Endothelial cell of umbilical vein (primary cell): ENCODE measurements at regions not wholly inside any gene's neighbourhood (a gene's known extent, or its start where the extent isn't known, plus 50 kb on each side); places are given as distances from the start of the nearest gene placed in this dataset.

Source experiments
- BruUV-seq: library from RNA; stranded (reverse); fragments of 400-500 nt; replicated peaks from 2 replicates; lab custom pipeline; 2021; lab: Mats Ljungman, UMichigan
- CTCF ChIA-PET: fragments of 300-600, 350-600 bp; sonication (Branson Sonifier 250); formaldehyde crosslinking; loops from one replicate; lab custom pipeline; 2021; ENCODE audit warnings: antibody characterized with exemption, inconsistent platforms; lab: Charles Lee
- POLR2A ChIA-PET: fragments of 300-600, 350-600 bp; sonication (Branson Sonifier 250); formaldehyde crosslinking; loops from one replicate; lab custom pipeline; 2021; ENCODE audit warnings: antibody characterized with exemption, inconsistent platforms; lab: Charles Lee
- DNase-seq: peaks from one replicate; pipeline ENCODE4 v3.0.0-alpha.2; 2011; ENCODE audit warnings: low read depth, low spot score
- FAIRE-seq: peaks from 2 replicates; lab custom pipeline; 2011; peaks lifted over from hg19 to GRCh38; lab: Jason Lieb, UNC
- H2AFZ ChIP-seq: 2 replicates; pipeline ENCODE4 v1.6.0; 2012; ENCODE audit warnings: low read depth, low read length, control low read depth, inconsistent platforms
- H3K27ac ChIP-seq: 2 replicates; pipeline ENCODE4 v1.5.1; 2011; ENCODE audit warnings: low read depth, mild to moderate bottlenecking, control low read depth, low read length, moderate library complexity; ENCODE audit not compliant: insufficient read depth
- H3K27me3 ChIP-seq, 2 experiments: 2 replicates each; pipeline versions ENCODE4 v1.6.0 to v1.6.1; 2011; ENCODE audit warnings: low read length in 2 of 2, mixed read lengths in 1 of 2; ENCODE audit not compliant: control insufficient read depth in 2 of 2, insufficient read depth in 2 of 2
- H3K36me3 ChIP-seq, 2 experiments: 2 replicates in 1 of 2; 3 replicates in 1 of 2; pipeline ENCODE4 v1.5.1; 2011; ENCODE audit warnings: low read length in 2 of 2, mild to moderate bottlenecking in 1 of 2, moderate library complexity in 1 of 2; ENCODE audit not compliant: control insufficient read depth in 2 of 2, insufficient read depth in 2 of 2; ENCODE audit errors: extremely low read depth in 1 of 2
- H3K4me1 ChIP-seq: 3 replicates; pipeline ENCODE4 v1.5.1; 2011; ENCODE audit warnings: mild to moderate bottlenecking, low read length; ENCODE audit not compliant: control insufficient read depth, insufficient read depth; ENCODE audit errors: extremely low read depth
- H3K4me2 ChIP-seq: 2 replicates; pipeline ENCODE4 v1.6.1; 2011; ENCODE audit warnings: low read length, control low read depth, mixed read lengths; ENCODE audit not compliant: insufficient read depth
- H3K4me3 ChIP-seq, 3 experiments: fragments of 200-600 bp in 1 of 3; sonication (generic), shearing (Covaris generic) in 1 of 3; replicated peaks in 1 of 3; 2 replicates each; pipeline ENCODE4 v1.5.1; 2011 to 2016; ENCODE audit warnings: control low read depth in 3 of 3, low read length in 3 of 3, mild to moderate bottlenecking in 2 of 3, inconsistent platforms in 1 of 3, low read depth in 1 of 3, moderate library complexity in 1 of 3; ENCODE audit not compliant: insufficient read depth in 1 of 3
- H3K79me2 ChIP-seq: 2 replicates; pipeline ENCODE4 v1.6.0; 2012; ENCODE audit warnings: low read length, inconsistent platforms; ENCODE audit not compliant: control insufficient read depth, insufficient read depth
- H3K9ac ChIP-seq: replicated peaks from 2 replicates; pipeline ENCODE3; 2011; ENCODE audit warnings: low read length, control low read depth; ENCODE audit not compliant: insufficient read depth; ENCODE audit errors: extremely low read depth
- H3K9me1 ChIP-seq: replicated peaks from 3 replicates; pipeline ENCODE4 v1.6.0; 2011; ENCODE audit warnings: mild to moderate bottlenecking, low read length; ENCODE audit not compliant: control insufficient read depth, insufficient read depth; ENCODE audit errors: extremely low read depth
- H3K9me3 ChIP-seq: replicated peaks from 2 replicates; pipeline ENCODE4 v1.5.1; 2012; ENCODE audit warnings: low read length, inconsistent platforms; ENCODE audit not compliant: control insufficient read depth, insufficient read depth
- H4K20me1 ChIP-seq: replicated peaks from 2 replicates; pipeline ENCODE3; 2011; ENCODE audit warnings: mild to moderate bottlenecking, low read length; ENCODE audit not compliant: control insufficient read depth, insufficient read depth; ENCODE audit errors: extremely low read depth
- EZH2 ChIP-seq: IDR thresholded peaks from 2 replicates; pipeline ENCODE4 v1.6.1; 2012; ENCODE audit warnings: borderline replicate concordance, low read depth, mild to moderate bottlenecking, moderate library complexity, low read length, inconsistent platforms; ENCODE audit not compliant: severe bottlenecking
- FOS ChIP-seq: IDR thresholded peaks from 2 replicates; pipeline ENCODE4 v1.6.1; 2011; ENCODE audit warnings: mild to moderate bottlenecking, low read length, moderate library complexity, borderline replicate concordance; ENCODE audit not compliant: insufficient read depth
- GATA2 ChIP-seq: IDR thresholded peaks from 2 replicates; pipeline ENCODE4 v1.7.0; 2011; ENCODE audit warnings: low read depth, mild to moderate bottlenecking, moderate library complexity, mixed read lengths, low read length; ENCODE audit not compliant: insufficient read length, insufficient read depth
- JUN ChIP-seq: IDR thresholded peaks from 2 replicates; pipeline ENCODE4 v1.6.1; 2011; ENCODE audit warnings: borderline replicate concordance, low read depth; ENCODE audit not compliant: insufficient read length, insufficient read depth
- MAX ChIP-seq: IDR thresholded peaks from 2 replicates; pipeline ENCODE4 v1.6.1; 2011; ENCODE audit not compliant: insufficient read depth, insufficient read length
- MYC ChIP-seq: IDR thresholded peaks from one replicate; pipeline ENCODE4 v1.6.1; 2011; ENCODE audit warnings: mild to moderate bottlenecking, low read depth, low read length
- POLR2A ChIP-seq: IDR thresholded peaks from 2 replicates; pipeline ENCODE4 v1.6.1; 2012; ENCODE audit warnings: low read depth, mild to moderate bottlenecking, control low read depth, low read length
- POLR2AphosphoS5 ChIP-seq: IDR thresholded peaks from 2 replicates; pipeline ENCODE4 v1.6.1; 2012; ENCODE audit warnings: low read depth, mild to moderate bottlenecking, control low read depth, low read length, moderate library complexity; ENCODE audit not compliant: insufficient read depth
- dilution Hi-C: fragments of 300-500 bp; cut with MboI; formaldehyde crosslinking; loops from one replicate; pipeline ENCODE4 v1.15.0; 2019; ENCODE audit warnings: low sequenced_read_pairs; ENCODE audit not compliant: extremely low pct_ligation_motif_present
- intact Hi-C: fragments of 100-400 bp; cut with micrococcal nuclease; formaldehyde crosslinking; loops from one replicate; pipeline ENCODE4 v1.10.0; 2022
- TF ChIP-seq, protein P1 (sequence below), 2 donors: IDR thresholded peaks; 1 replicate in 1 of 2; 2 replicates in 1 of 2; pipeline ENCODE4 v1.5.1; 2011; ENCODE audit warnings: low read length in 2 of 2, mild to moderate bottlenecking in 2 of 2, moderate library complexity in 2 of 2, control low read depth in 1 of 2, inconsistent platforms in 1 of 2, low read depth in 1 of 2; ENCODE audit not compliant: insufficient read depth in 1 of 2; ENCODE audit errors: extremely low read depth in 1 of 2

- Histone ChIP-seq H3K4me1 (no peaks in the 10 kb centered on the region), H4K20me1 (no peaks in the 10 kb centered on the region), H3K9ac (no peak overlapping the region), H3K9me3 (no peaks in the 10 kb centered on the region), H3K79me2 (no peaks in the 10 kb centered on the region), H2AFZ (no peak overlapping the region), H3K4me3 (no peak overlapping the region), H3K27me3 (no peaks in the 10 kb centered on the region), H3K27ac (no peak overlapping the region), H3K4me2 (no peak overlapping the region), H3K36me3 (no peaks in the 10 kb centered on the region), H3K9me1 (no peaks in the 10 kb centered on the region)
- TF ChIP-seq FOS = no peak
- TF ChIP-seq POLR2A = no peak
- DNase-seq (no peak), FAIRE-seq (no peak)
- ChIA-PET CTCF (no interaction called here), POLR2A (no interaction called here)
- dilution Hi-C loops = no loop called here
- no TSS peak for BruUV-seq
- intact Hi-C loops = no loop called here
Measured at GRCh38 chr2:238670111-238670585, 177.7 kb upstream of the TWIST2 start.

DNA sequence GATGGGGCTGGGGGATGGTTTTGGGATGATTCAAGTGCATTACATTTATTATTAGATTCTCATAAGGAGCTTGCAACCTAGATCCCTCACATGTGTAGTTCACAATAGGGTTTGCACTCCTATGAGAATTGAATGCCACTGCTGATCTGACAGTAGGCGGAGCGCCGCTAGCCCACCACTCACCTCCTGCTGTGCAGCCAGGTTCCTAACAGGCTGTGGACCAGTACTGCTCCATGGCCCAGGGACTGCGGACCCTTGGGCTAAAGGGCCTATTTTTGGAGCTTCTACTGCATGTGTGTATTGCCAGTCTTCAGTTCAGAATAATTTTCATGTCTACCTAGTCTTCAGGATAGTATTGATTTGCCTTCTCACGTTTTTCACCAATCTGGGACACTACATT is 165.3 kb upstream of the TWIST2 start:
- no TSS peak for BruUV-seq

More for the DNA sequence above, 165.3 kb upstream of the TWIST2 start:
- no peaks in the 10 kb centered on the region for H3K9me3 ChIP-seq
- H3K4me3 ChIP-seq = no peak overlapping the region
- TF ChIP-seq POLR2A = no peak
- no peak for TF ChIP-seq MYC
- no peak for TF ChIP-seq EZH2
- no peak for TF ChIP-seq MAX
- no peak for TF ChIP-seq JUN
- TF ChIP-seq GATA2 = no peak
- TF ChIP-seq, protein P1, sequence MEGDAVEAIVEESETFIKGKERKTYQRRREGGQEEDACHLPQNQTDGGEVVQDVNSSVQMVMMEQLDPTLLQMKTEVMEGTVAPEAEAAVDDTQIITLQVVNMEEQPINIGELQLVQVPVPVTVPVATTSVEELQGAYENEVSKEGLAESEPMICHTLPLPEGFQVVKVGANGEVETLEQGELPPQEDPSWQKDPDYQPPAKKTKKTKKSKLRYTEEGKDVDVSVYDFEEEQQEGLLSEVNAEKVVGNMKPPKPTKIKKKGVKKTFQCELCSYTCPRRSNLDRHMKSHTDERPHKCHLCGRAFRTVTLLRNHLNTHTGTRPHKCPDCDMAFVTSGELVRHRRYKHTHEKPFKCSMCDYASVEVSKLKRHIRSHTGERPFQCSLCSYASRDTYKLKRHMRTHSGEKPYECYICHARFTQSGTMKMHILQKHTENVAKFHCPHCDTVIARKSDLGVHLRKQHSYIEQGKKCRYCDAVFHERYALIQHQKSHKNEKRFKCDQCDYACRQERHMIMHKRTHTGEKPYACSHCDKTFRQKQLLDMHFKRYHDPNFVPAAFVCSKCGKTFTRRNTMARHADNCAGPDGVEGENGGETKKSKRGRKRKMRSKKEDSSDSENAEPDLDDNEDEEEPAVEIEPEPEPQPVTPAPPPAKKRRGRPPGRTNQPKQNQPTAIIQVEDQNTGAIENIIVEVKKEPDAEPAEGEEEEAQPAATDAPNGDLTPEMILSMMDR (IDR thresholded peaks at IDR 0.05; ENCODE audit: extremely low read depth in 1 of 2, insufficient read depth in 1 of 2, low read depth in 1 of 2, low read length in 2 of 2) = no peak
- TF ChIP-seq FOS = no peak
- TF ChIP-seq POLR2AphosphoS5 = no peak
- H3K4me2 ChIP-seq = no peak overlapping the region
- ChIA-PET CTCF (no interaction called here), POLR2A (no interaction called here)
- no peak overlapping the region for H2AFZ ChIP-seq
- dilution Hi-C loops (no loop called here), intact Hi-C loops (no loop called here)
- H3K9ac ChIP-seq = no peak overlapping the region
- H3K9me1 ChIP-seq = no peaks in the 10 kb centered on the region
- DNase-seq (no peak), FAIRE-seq (no peak)
- no peaks in the 10 kb centered on the region for H3K27me3 ChIP-seq
- H3K79me2 ChIP-seq = no peaks in the 10 kb centered on the region
- H3K4me1 ChIP-seq = no peaks in the 10 kb centered on the region
- no peaks in the 10 kb centered on the region for H4K20me1 ChIP-seq
- H3K36me3 ChIP-seq = no peaks in the 10 kb centered on the region
- H3K27ac ChIP-seq = no peak overlapping the region
